Right lobe of liver (tissue), 6 donors: ENCODE measurements at regions not wholly inside any gene's neighbourhood (a gene's known extent, or its start where the extent isn't known, plus 50 kb on each side); places are given as distances from the start of the nearest gene placed in this dataset.
"Not testable (repeated sequence)": the region's sequence is repeated elsewhere in the genome, so short reads cannot be mapped to it uniquely, and the experiment has no call there.

Experiments
- ATAC-seq, 4 donors: fragments of 200-7000 bp; cut with Tn5 transposase; one replicate each; pipeline ENCODE4 v1.9.1; 2020; ENCODE audit warnings: mild to moderate bottlenecking in 4 of 4, moderate library complexity in 4 of 4
- DNase-seq, 3 donors: peaks; one replicate each; pipeline ENCODE4 v3.0.0-alpha.2; 2020
- H3K27ac ChIP-seq, 3 donors: fragments of 200-600 bp; one replicate each; pipeline ENCODE4 v1.8.0; 2022
- H3K27me3 ChIP-seq, 2 donors: fragments of 200-600 bp; one replicate each; pipeline ENCODE4 v1.8.0; 2022
- H3K36me3 ChIP-seq, 4 donors: fragments of 200-600 bp; sonication (generic) in 1 of 4; one replicate each; pipeline versions ENCODE4 v1.5.1 to v1.8.0; 2017 to 2022; ENCODE audit warnings: control low read depth in 1 of 4
- H3K4me1 ChIP-seq, 4 donors: fragments of 200-600 bp; sonication (generic) in 1 of 4; one replicate each; pipeline versions ENCODE4 v1.5.1 to v1.8.0; 2017 to 2022; ENCODE audit warnings: control low read depth in 1 of 4
- H3K4me3 ChIP-seq, 3 donors: fragments of 200-600 bp; one replicate each; pipeline ENCODE4 v1.8.0; 2022
- H3K9me3 ChIP-seq, 4 donors: fragments of 200-600 bp; sonication (generic) in 1 of 4; one replicate each; pipeline versions ENCODE4 v1.5.1 to v1.8.0; 2017 to 2022; ENCODE audit warnings: control low read depth in 1 of 4
- POLR2A ChIP-seq: fragments of 450-650 bp; IDR thresholded peaks from one replicate; pipeline ENCODE4 v1.6.1; 2017; ENCODE audit warnings: antibody characterized with exemption, mild to moderate bottlenecking
- WGBS: methylation state at CpG from one replicate; pipeline ENCODE4 v1.1.6; 2018; ENCODE audit warnings: low coverage, low lambda C conversion rate; ENCODE audit not compliant: insufficient coverage; ENCODE audit errors: missing lambda C conversion rate; 5-methylcytosine and 5-hydroxymethylcytosine counted together
- intact Hi-C, 2 donors: fragments of 100-400 bp; cut with DNase I; formaldehyde crosslinking; loops; one replicate each; pipeline versions ENCODE4 v1.11.2 to v1.14.1; 2022
- TF ChIP-seq, protein P1 (sequence below), 4 donors: fragments of 200-600 bp in 3 of 4; fragments of 450-650 bp in 1 of 4; IDR thresholded peaks; one replicate each; pipeline versions ENCODE4 v1.5.1 to v1.8.0; 2016 to 2022; ENCODE audit warnings: antibody characterized with exemption in 4 of 4, mild to moderate bottlenecking in 2 of 4
- donor health status: DM: no; HTN: yes; CAD: no.
- donor health status: DM: no; HTN: no; CAD: no.
- donor health status: DM: no; HTN: no; CAD: no.
- donor health status: DM: no; HTN: yes; CAD: no.
- donor health status: DM: no; HTN: yes; CAD: no.

DNA sequence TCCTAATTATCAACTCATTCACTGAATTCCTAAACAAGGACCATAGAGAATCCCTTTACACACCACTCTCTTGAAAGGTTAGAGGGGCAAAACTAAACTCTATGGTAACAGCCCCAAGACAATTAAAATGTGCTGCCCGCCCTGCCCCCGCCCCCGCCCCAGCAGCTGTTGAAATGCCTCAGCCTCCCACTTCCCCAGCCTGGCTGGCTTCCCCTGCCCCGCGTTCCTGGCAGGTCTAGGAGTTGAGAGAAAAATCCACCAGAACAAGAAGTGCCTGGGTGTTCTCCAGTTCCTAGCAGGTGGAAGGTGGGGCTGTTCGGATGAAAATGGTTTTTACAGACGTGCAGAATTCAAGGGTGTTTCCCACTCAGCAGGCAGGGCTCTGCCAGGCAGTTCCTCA lies 109.5 kb upstream of the ZEB1 start:
- WGBS: 56% methylated on average over 2 of the region's 7 CpGs
- Histone ChIP-seq H3K9me3 (no peaks in the 10 kb centered on the region), H3K36me3 (no peaks in the 10 kb centered on the region), H3K4me3 (no peak overlapping the region), H3K4me1 (no peaks in the 10 kb centered on the region), H3K27me3 (no peaks in the 10 kb centered on the region), H3K27ac (no peak overlapping the region)
- intact Hi-C loops: no loop called here
- no peak for ATAC-seq
- DNase-seq: no peak
- TF ChIP-seq, protein P1, sequence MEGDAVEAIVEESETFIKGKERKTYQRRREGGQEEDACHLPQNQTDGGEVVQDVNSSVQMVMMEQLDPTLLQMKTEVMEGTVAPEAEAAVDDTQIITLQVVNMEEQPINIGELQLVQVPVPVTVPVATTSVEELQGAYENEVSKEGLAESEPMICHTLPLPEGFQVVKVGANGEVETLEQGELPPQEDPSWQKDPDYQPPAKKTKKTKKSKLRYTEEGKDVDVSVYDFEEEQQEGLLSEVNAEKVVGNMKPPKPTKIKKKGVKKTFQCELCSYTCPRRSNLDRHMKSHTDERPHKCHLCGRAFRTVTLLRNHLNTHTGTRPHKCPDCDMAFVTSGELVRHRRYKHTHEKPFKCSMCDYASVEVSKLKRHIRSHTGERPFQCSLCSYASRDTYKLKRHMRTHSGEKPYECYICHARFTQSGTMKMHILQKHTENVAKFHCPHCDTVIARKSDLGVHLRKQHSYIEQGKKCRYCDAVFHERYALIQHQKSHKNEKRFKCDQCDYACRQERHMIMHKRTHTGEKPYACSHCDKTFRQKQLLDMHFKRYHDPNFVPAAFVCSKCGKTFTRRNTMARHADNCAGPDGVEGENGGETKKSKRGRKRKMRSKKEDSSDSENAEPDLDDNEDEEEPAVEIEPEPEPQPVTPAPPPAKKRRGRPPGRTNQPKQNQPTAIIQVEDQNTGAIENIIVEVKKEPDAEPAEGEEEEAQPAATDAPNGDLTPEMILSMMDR (IDR thresholded peaks at IDR 0.05): no peak
- no peak for TF ChIP-seq POLR2A

DNA sequence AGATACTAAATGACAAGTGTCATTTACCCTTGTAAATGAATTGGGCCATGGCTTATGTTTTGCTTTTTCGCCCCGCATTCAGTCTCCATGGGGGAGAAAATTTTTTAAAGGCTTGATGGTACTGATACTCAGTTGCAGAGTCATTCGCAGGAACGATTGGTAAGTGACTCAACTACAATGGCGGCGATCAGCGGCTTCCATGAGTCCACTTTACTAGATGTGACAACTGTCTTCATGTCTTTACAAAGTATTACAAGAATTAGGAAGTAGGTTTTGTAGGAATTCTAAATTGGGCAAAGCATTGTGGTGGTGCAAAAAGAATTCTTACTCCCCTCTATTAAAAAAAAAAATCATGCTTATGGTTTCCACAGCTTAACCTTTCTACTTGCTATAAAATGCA lies 108.8 kb upstream of the ZEB1 start:
- TF ChIP-seq POLR2A: no peak
- TF ChIP-seq, protein P1 (IDR thresholded peaks at IDR 0.05): no peak
- Histone ChIP-seq H3K4me1 (no peaks in the 10 kb centered on the region), H3K27ac (no peak overlapping the region), H3K9me3 (no peaks in the 10 kb centered on the region), H3K4me3 (no peak overlapping the region), H3K36me3 (no peaks in the 10 kb centered on the region), H3K27me3 (no peaks in the 10 kb centered on the region)
- intact Hi-C loops: no loop called here
- no peak for ATAC-seq
- WGBS: 91% methylated on average over 7 of the region's 7 CpGs
- DNase-seq: no peak

DNA sequence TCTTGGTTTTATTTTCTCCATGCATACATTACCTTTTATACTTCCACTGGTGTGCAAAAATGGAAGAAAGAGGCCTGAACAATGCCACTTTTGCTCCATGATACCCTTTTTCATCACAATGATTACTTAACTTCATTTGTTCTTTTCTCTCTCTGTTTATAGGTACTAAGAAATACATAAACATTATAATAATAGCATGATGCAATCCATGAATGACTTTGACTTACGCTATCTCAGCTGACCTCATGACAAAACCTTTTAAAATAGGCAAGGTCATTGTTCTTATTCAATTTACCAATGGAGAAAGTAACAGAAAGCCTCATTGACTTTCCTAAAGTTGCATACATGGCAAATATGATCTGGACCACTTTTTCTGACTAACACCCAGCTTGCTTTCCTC lies 105.1 kb upstream of the ZEB1 start:
- intact Hi-C loops: no loop called here
- Histone ChIP-seq H3K9me3 (no peaks in the 10 kb centered on the region), H3K27ac (no peak overlapping the region), H3K27me3 (no peaks in the 10 kb centered on the region), H3K4me1 (no peaks in the 10 kb centered on the region), H3K4me3 (no peak overlapping the region), H3K36me3 (no peaks in the 10 kb centered on the region)
- WGBS: 77% methylated on average over 1 of the region's 1 CpG
- DNase-seq: no peak
- no peak for TF ChIP-seq POLR2A
- TF ChIP-seq, protein P1 (IDR thresholded peaks at IDR 0.05): no peak
- no peak for ATAC-seq

DNA sequence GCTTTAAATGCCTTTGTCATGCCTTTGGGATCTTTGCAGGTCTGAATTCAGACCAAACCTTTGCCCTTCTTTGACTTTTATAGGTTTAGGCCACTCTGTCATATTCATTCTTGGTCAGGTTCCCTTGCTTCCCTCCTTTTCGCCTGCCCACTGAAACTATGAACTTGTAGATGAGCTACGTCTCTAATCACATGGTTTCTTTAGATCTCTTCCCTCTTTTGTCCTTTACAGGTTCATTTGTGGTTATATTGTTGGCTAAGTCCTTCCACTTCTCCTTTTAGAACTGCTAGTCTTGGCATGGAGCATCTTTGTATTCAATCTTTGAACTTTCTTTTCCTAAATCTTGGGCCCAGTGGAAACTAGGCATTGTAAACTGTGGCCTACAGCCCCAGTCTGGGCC lies 104.0 kb upstream of the ZEB1 start:
- no peak for DNase-seq
- ATAC-seq: no peak
- Histone ChIP-seq H3K4me3 (no peak overlapping the region), H3K4me1 (no peaks in the 10 kb centered on the region), H3K36me3 (no peaks in the 10 kb centered on the region), H3K27me3 (no peaks in the 10 kb centered on the region), H3K27ac (no peak overlapping the region), H3K9me3 (no peaks in the 10 kb centered on the region)
- intact Hi-C loops: no loop called here
- 72% methylated on average over 2 of the region's 2 CpGs for WGBS
- TF ChIP-seq, protein P1 (IDR thresholded peaks at IDR 0.05): no peak
- no peak for TF ChIP-seq POLR2A

DNA sequence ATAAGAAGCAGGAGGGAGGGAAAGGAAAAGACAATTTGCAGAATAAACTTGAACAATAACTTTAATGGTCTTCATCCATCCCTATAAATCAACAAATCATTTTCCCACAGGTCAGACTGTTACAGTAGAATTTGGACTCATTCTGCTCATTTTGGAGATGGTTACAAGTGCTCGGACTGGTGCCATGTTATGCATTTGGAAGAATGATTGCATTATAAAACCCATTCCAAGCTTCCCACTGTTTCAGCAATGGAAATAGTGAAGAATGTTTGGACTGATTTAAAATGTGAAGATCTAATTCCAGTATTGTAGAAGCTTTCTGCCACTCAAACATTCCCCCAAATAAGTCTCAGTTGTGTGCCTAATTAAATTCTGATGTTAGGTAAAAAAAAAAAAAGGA lies 99.7 kb upstream of the ZEB1 start:
- no peak overlapping the region for H3K4me3 ChIP-seq
- no peaks in the 10 kb centered on the region for H3K27me3 ChIP-seq
- H3K9me3 ChIP-seq: no peaks in the 10 kb centered on the region
- DNase-seq (no peak), ATAC-seq (no peak)
- no peaks in the 10 kb centered on the region for H3K4me1 ChIP-seq
- intact Hi-C loops: no loop called here
- no peaks in the 10 kb centered on the region for H3K36me3 ChIP-seq
- H3K27ac ChIP-seq: no peak overlapping the region
- TF ChIP-seq, protein P1 (IDR thresholded peaks at IDR 0.05): no peak
- no peak for TF ChIP-seq POLR2A
- WGBS: 67% methylated on average over 1 of the region's 1 CpG

DNA sequence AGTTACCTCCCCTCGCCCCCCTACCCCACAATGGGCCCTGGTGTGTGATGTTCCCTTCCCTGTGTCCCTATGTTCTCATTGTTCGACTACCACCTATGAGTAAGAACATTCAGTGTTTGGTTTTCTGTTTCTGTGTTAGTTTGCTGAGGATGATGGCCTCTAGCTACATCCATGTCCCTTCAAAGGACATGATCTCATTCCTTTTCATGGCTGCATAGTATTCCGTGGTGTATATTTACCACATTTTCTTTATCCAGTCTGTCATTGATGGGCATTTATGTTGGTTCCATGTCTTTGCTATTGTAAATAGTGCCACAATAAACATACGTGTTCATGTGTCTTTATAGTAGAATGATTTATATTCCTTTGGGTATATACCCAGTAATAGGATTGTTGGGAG lies 90.2 kb upstream of the ZEB1 start:
- H3K27me3 ChIP-seq, H3K36me3 ChIP-seq, ATAC-seq, DNase-seq, H3K9me3 ChIP-seq, intact Hi-C loops, H3K4me3 ChIP-seq, H3K27ac ChIP-seq, H3K4me1 ChIP-seq: not testable (repeated sequence)
- WGBS: 64% methylated on average over 3 of the region's 4 CpGs
